Thyroid gland (tissue), 4 donors: ENCODE measurements at regions not wholly inside any gene's neighbourhood (a gene's known extent, or its start where the extent isn't known, plus 50 kb on each side); places are given as distances from the start of the nearest gene placed in this dataset.
A peak's percentile ranks its signal among the peaks of the same experiment; 100 is the strongest.

ENCODE experiments used
- DNase-seq, 2 donors: peaks; one replicate each; pipeline ENCODE4 v3.0.0-alpha.2; 2019
- H3K27ac ChIP-seq, 3 donors: fragments of 200-600 bp; sonication (generic); 1 replicate in 2 of 3; 2 replicates in 1 of 3; pipeline ENCODE4 v1.5.1; 2016 to 2019; ENCODE audit warnings: mild to moderate bottlenecking in 1 of 3, moderate library complexity in 1 of 3
- H3K27me3 ChIP-seq: fragments of 200-600 bp; sonication (generic); one replicate; pipeline ENCODE4 v1.5.1; 2019
- H3K36me3 ChIP-seq, 2 donors: fragments of 200-600 bp; sonication (generic); one replicate each; pipeline ENCODE4 v1.5.1; 2016 to 2019
- H3K4me1 ChIP-seq, 2 donors: fragments of 200-600 bp; sonication (generic); one replicate each; pipeline ENCODE4 v1.5.1; 2017 to 2019
- H3K4me3 ChIP-seq, 3 donors: fragments of 200-600 bp; sonication (generic); replicated peaks in 1 of 3; 1 replicate in 2 of 3; 2 replicates in 1 of 3; pipeline ENCODE4 v1.5.1; 2016; ENCODE audit warnings: mild to moderate bottlenecking in 1 of 3
- H3K9me3 ChIP-seq: fragments of 200-600 bp; sonication (generic); one replicate; pipeline ENCODE4 v1.5.1; 2017
- POLR2A ChIP-seq, 2 donors: fragments of 450-650 bp; IDR thresholded peaks; one replicate each; pipeline ENCODE4 v1.6.1; 2017; ENCODE audit warnings: antibody characterized with exemption in 2 of 2, mild to moderate bottlenecking in 2 of 2, moderate library complexity in 1 of 2
- WGBS, 2 donors: methylation state at CpG; one replicate each; pipeline ENCODE4 v1.1.5; 2017; 5-methylcytosine and 5-hydroxymethylcytosine counted together
- intact Hi-C: fragments of 100-400 bp; cut with DNase I; formaldehyde crosslinking; loops from one replicate; pipeline ENCODE4 v1.15.1; 2023
- TF ChIP-seq, protein P1 (sequence below), 6 experiments: fragments of 200-600 bp in 3 of 6; fragments of 450-650 bp in 3 of 6; sonication (generic) in 3 of 6; IDR thresholded peaks; one replicate each; pipeline ENCODE4 v1.5.1; 2016 to 2019; ENCODE audit warnings: antibody characterized with exemption in 6 of 6, mild to moderate bottlenecking in 2 of 6, inconsistent platforms in 1 of 6, moderate library complexity in 1 of 6

DNA sequence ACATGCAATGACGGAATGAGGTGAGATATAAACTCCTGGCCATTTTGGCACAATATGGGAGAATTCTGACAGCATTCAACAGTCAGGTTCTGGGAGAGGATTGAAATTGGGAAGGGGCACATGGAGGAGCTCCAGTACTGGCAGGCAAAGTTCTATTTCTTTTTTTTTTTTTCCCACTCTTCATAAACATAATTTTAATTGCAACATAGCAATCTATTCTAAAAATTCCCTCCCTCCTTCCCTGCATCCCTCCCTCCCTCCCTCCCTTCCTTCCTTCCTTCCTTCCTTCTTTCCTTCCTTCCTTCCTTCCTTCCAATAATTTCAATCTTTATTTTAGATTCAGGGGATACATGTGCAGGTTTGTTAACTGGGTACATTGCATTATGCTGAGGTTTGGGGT, 93.2 kb downstream of the PTCSC3 start:
- no peaks in the 10 kb centered on the region for H3K36me3 ChIP-seq
- DNase-seq = no peak
- no peaks in the 10 kb centered on the region for H3K9me3 ChIP-seq
- no peaks in the 10 kb centered on the region for H3K27me3 ChIP-seq
- TF ChIP-seq POLR2A (IDR thresholded peaks at IDR 0.05) = no peak
- TF ChIP-seq, protein P1, sequence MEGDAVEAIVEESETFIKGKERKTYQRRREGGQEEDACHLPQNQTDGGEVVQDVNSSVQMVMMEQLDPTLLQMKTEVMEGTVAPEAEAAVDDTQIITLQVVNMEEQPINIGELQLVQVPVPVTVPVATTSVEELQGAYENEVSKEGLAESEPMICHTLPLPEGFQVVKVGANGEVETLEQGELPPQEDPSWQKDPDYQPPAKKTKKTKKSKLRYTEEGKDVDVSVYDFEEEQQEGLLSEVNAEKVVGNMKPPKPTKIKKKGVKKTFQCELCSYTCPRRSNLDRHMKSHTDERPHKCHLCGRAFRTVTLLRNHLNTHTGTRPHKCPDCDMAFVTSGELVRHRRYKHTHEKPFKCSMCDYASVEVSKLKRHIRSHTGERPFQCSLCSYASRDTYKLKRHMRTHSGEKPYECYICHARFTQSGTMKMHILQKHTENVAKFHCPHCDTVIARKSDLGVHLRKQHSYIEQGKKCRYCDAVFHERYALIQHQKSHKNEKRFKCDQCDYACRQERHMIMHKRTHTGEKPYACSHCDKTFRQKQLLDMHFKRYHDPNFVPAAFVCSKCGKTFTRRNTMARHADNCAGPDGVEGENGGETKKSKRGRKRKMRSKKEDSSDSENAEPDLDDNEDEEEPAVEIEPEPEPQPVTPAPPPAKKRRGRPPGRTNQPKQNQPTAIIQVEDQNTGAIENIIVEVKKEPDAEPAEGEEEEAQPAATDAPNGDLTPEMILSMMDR (IDR thresholded peaks at IDR 0.05) = no peak
- H3K27ac ChIP-seq = no peak overlapping the region
- intact Hi-C loops = no loop called here
- H3K4me1 ChIP-seq = no peaks in the 10 kb centered on the region
- WGBS, 2 donors = 88 to 100% methylated on average over 1 of the region's 1 CpG
- H3K4me3 ChIP-seq = no peak overlapping the region

DNA sequence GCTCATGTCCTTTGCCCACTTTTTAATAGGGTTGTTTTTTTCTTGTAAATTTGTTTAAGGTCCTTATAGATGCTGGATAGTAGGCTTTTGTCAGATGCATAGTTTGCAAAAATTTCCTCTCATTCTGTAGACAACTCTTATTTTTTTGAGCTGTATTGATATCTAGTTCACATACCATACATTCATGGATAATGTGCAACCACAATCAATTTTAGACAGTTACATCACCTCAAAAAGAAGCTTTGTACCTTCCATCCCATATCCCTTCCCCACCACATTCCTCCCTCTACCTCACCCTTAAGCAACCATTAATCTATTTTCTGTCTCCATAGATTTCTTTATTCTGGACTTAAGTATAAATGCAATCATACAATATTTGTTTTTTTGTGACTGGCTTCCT, 98.4 kb downstream of the PTCSC3 start:
- Histone ChIP-seq H3K36me3 (no peaks in the 10 kb centered on the region), H3K4me3 (no peak overlapping the region), H3K9me3 (no peaks in the 10 kb centered on the region), H3K27me3 (no peaks in the 10 kb centered on the region), H3K27ac (no peak overlapping the region), H3K4me1 (no peaks in the 10 kb centered on the region)
- TF ChIP-seq, protein P1 (IDR thresholded peaks at IDR 0.05) = no peak
- no peak for TF ChIP-seq POLR2A (IDR thresholded peaks at IDR 0.05)
- no peak for DNase-seq
- intact Hi-C loops = loop anchor here (10.0 kb wide), 1 partner anchor 477 kb away; no protein-coding TSS in a partner anchor

DNA sequence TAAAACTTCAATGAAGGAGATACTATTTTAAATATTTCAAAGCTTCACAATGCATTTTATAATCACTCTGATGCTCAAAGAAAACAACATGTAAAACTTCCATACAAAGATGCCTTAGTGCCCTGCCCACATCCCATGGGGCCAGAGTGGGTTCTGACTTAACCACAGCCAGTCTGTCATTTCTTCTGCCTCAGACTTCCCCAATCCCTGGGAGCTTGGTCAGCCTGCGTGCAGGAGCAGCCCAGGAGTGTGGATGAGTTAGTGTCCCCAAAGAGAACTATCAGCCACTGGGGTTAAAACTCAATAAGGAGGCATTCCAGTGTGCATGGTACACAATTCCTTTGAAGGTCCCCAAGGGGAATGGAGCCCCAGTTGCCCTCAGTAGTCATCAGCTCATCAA, 100.3 kb downstream of the PTCSC3 start:
- Histone ChIP-seq H3K27ac (no peak overlapping the region), H3K27me3 (no peaks in the 10 kb centered on the region), H3K4me1 (no peaks in the 10 kb centered on the region), H3K9me3 (no peaks in the 10 kb centered on the region), H3K4me3 (no peak overlapping the region), H3K36me3 (no peaks in the 10 kb centered on the region)
- WGBS, 2 donors = 76 to 79% methylated on average over 1 of the region's 1 CpG
- DNase-seq = no peak
- intact Hi-C loops = loop anchor here (10.0 kb wide), 1 partner anchor 479 kb away; no protein-coding TSS in a partner anchor
- TF ChIP-seq, protein P1 (IDR thresholded peaks at IDR 0.05) = no peak
- no peak for TF ChIP-seq POLR2A (IDR thresholded peaks at IDR 0.05)

DNA sequence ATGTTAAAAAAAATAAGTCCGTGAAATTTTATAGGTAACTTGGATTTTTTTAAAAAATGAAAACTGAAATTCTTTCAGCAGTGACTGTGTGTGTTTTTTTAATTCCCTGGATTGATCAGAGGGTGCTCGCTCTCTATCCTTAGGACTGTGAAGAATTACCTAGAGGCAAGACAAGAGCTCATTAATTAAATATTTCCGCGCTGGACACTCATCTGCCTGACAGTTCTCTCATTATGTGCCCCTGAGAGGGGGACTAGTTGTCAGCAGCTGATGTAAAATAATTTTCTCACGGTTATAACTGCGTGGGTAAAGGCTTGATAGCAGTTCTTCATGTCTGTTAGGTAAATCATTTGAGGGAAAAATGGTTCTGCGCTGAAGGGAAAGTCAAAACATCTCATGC, 101.3 kb downstream of the PTCSC3 start:
- DNase-seq = no peak
- H3K9me3 ChIP-seq = no peaks in the 10 kb centered on the region
- peaks cover under 1 to 6% of the 10 kb centered on the region in 2 donors for H3K4me1 ChIP-seq
- H3K27ac ChIP-seq = no peak overlapping the region
- no peaks in the 10 kb centered on the region for H3K27me3 ChIP-seq
- 86 to 87% methylated on average over 7 of the region's 7 CpGs for WGBS, 2 donors
- intact Hi-C loops = loop anchor here (10.0 kb wide), 1 partner anchor 480 kb away; no protein-coding TSS in a partner anchor
- H3K36me3 ChIP-seq = no peaks in the 10 kb centered on the region
- TF ChIP-seq, protein P1 (IDR thresholded peaks at IDR 0.05) = no peak
- no peak for TF ChIP-seq POLR2A (IDR thresholded peaks at IDR 0.05)
- H3K4me3 ChIP-seq = no peak overlapping the region

DNA sequence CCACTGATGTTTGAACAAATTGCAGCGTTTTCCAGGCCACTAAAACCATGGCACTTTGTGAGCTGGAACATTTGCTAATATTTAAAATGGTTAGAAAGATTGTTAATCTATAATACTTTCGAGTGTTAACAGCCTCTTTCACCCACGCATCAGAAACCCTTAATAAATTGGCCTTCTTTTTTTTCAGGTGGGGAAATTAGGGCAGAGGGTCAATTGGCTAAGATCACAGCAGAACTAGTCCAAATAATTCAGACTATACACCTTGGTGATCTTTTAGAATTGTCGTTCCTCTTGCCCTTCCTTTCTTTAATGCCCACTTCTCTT, 105.8 kb downstream of the PTCSC3 start:
- peaks cover 27 to 33% of the 10 kb centered on the region in 2 donors for H3K4me1 ChIP-seq
- H3K36me3 ChIP-seq = no peaks in the 10 kb centered on the region
- DNase-seq = no peak
- no peak overlapping the region for H3K4me3 ChIP-seq
- H3K27me3 ChIP-seq = no peaks in the 10 kb centered on the region
- TF ChIP-seq POLR2A (IDR thresholded peaks at IDR 0.05) = no peak
- TF ChIP-seq, protein P1 (IDR thresholded peaks at IDR 0.05) = peak in 1 of 6 experiments; percentile 5
- WGBS, 2 donors = 42 to 43% methylated on average over 4 of the region's 4 CpGs
- H3K27ac ChIP-seq = peak overlapping the region in 1 of 3 donors; percentile 89
- H3K9me3 ChIP-seq = no peaks in the 10 kb centered on the region
- intact Hi-C loops = loop anchor here (5.0 to 10.0 kb wide), 2 partner anchors 193 to 484 kb away; no protein-coding TSS in a partner anchor
